ENCODE measurements at regions not wholly inside any gene's neighbourhood (a gene's known extent, or its start where the extent isn't known, plus 50 kb on each side); places are given as distances from the start of the nearest gene placed in this dataset.
A peak's percentile ranks its signal among the peaks of the same experiment; 100 is the strongest.

GRCh38 chr4:125111323-125111722 is 203.4 kb upstream of the FAT4 start:
- no peaks in the 10 kb centered on the region for H3K27me3 ChIP-seq (replicated peaks in 1 of 4; ENCODE audit: control insufficient read depth in 3 of 4, extremely low read depth in 1 of 4, insufficient read depth in 3 of 4, low read length in 3 of 4)
- H3K14ac ChIP-seq (ENCODE audit: insufficient read length), result no peak overlapping the region
- no peaks in the 10 kb centered on the region for H3K36me3 ChIP-seq (ENCODE audit: control insufficient read depth in 2 of 4, insufficient read depth in 4 of 4, low read length in 3 of 4)
- H3K79me2 ChIP-seq (ENCODE audit: control insufficient read depth in 1 of 2, insufficient read depth in 2 of 2, low read length in 2 of 2), result no peaks in the 10 kb centered on the region
- no peak overlapping the region for H4K8ac ChIP-seq (ENCODE audit: extremely low read depth, insufficient read depth, low read length)
- no peak overlapping the region for H2BK120ac ChIP-seq (replicated peaks; ENCODE audit: low read depth, low read length)
- peaks cover 0 to 5% (median 4%) of the 10 kb centered on the region in 4 experiments; a peak in 4 of 7 replicates for H3K4me1 ChIP-seq (replicated peaks in 1 of 4; ENCODE audit: control insufficient read depth in 3 of 4, insufficient read depth in 4 of 4, low read length in 3 of 4)
- DNase-seq (ENCODE audit: low read depth in 1 of 2, low spot score in 2 of 2) (no peak), FAIRE-seq (peak; percentile 81)
- no peaks in the 10 kb centered on the region for H3K23me2 ChIP-seq (ENCODE audit: low read depth, low read length)
- H3K79me1 ChIP-seq (ENCODE audit: low read depth, low read length), result no peaks in the 10 kb centered on the region
- no peak overlapping the region for H2BK12ac ChIP-seq (ENCODE audit: low read depth, low read length)
- H4K5ac ChIP-seq (ENCODE audit: insufficient read length, low read depth, low read length), result no peak overlapping the region
- H4K20me1 ChIP-seq (replicated peaks in 1 of 2; ENCODE audit: control insufficient read depth in 1 of 2, insufficient read depth in 2 of 2, low read length in 2 of 2), result no peaks in the 10 kb centered on the region
- no peaks in the 10 kb centered on the region for H3K9me3 ChIP-seq (ENCODE audit: insufficient read depth in 2 of 2, low read depth in 1 of 2, low read length in 1 of 2)
- H3K27ac ChIP-seq (ENCODE audit: low read depth, low read length), result no peak overlapping the region
- CTCF ChIA-PET (ENCODE audit: partially characterized antibody), result no interaction called here
- 25% methylated on average over 3 of the region's 3 CpGs; no CpG with 5 or more reads in 1 of the 2 experiments for WGBS, 2 experiments (ENCODE audit: extremely low coverage in 1 of 2, insufficient coverage in 1 of 2, insufficient read length in 1 of 2, insufficient replicate concordance in 2 of 2, low coverage in 1 of 2, low lambda C conversion rate in 2 of 2, missing lambda C conversion rate in 1 of 2)
- H3K4ac ChIP-seq (replicated peaks; ENCODE audit: insufficient read length, low read depth, low read length), result no peak overlapping the region
- no peak overlapping the region for H2AK5ac ChIP-seq (ENCODE audit: low read depth, low read length)
- 0 out of 4 replicates have a peak overlapping the region, but pooled peaks of 1 of the 2 experiments have one; percentile 12 for H3K4me2 ChIP-seq (ENCODE audit: insufficient read depth in 1 of 2, low read depth in 2 of 2, low read length in 2 of 2)
- POLR2A ChIA-PET (ENCODE audit: partially characterized antibody), result no interaction called here
- H3K4me3 ChIP-seq (ENCODE audit: extremely low read depth in 1 of 4, insufficient read depth in 2 of 4, low read depth in 3 of 4, low read length in 4 of 4), result no peak overlapping the region
- H3K56ac ChIP-seq (replicated peaks; ENCODE audit: insufficient read length, low read depth, low read length), result no peak overlapping the region
- H2BK15ac ChIP-seq (ENCODE audit: low read length), result no peak overlapping the region
- peak overlapping the region; percentile 91; the same call in 1 of the 2 replicates for H2AFZ ChIP-seq (ENCODE audit: low read length)
- no peak overlapping the region for H3K9ac ChIP-seq (replicated peaks in 1 of 4; ENCODE audit: extremely low read depth in 1 of 4, low read depth in 3 of 4, low read length in 3 of 4)
- H3K18ac ChIP-seq (ENCODE audit: extremely low read depth, low read length), result no peak overlapping the region
- no peak overlapping the region for H2BK20ac ChIP-seq (ENCODE audit: low read length)
- no peak overlapping the region for H4K91ac ChIP-seq (replicated peaks; ENCODE audit: insufficient read length, low read length)
- no peak overlapping the region for H3K23ac ChIP-seq (ENCODE audit: insufficient read length)
- no peak overlapping the region for H2BK5ac ChIP-seq (ENCODE audit: low read depth, low read length)
- TF ChIP-seq ASH2L (IDR thresholded peaks at IDR 0.05; ENCODE audit: low read length), result no peak
- no peak for TF ChIP-seq RAD21 (IDR thresholded peaks at IDR 0.05 in 1 of 2, conservative IDR thresholded peaks at IDR 0.05 in 1 of 2; ENCODE audit: low read depth in 2 of 2, low read length in 2 of 2)
- no peak for TF ChIP-seq CBX5 (IDR thresholded peaks at IDR 0.05; ENCODE audit: low read depth, low read length)
- no peak for TF ChIP-seq CHD1 (IDR thresholded peaks at IDR 0.05; ENCODE audit: low read depth, low read length)
- TF ChIP-seq SIN3A (conservative IDR thresholded peaks at IDR 0.05 in 1 of 2, IDR thresholded peaks at IDR 0.05 in 1 of 2; ENCODE audit: low read depth in 1 of 2, low read length in 2 of 2), result no peak
- TF ChIP-seq POU5F1 (IDR thresholded peaks at IDR 0.05; ENCODE audit: low read depth, low read length), result no peak
- no peak for TF ChIP-seq RXRA (IDR thresholded peaks at IDR 0.05; ENCODE audit: insufficient read depth, low read depth, low read length)
- no peak for TF ChIP-seq KDM4A (IDR thresholded peaks at IDR 0.05; ENCODE audit: low read depth, low read length, severe bottlenecking)
- no peak for TF ChIP-seq SP2 (IDR thresholded peaks at IDR 0.05; ENCODE audit: low read length)
- TF ChIP-seq JUND (IDR thresholded peaks at IDR 0.05; ENCODE audit: low read length), result no peak
- TF ChIP-seq PHF8 (conservative IDR thresholded peaks at IDR 0.05; ENCODE audit: low read depth, low read length), result no peak
- TF ChIP-seq EZH2 (IDR thresholded peaks at IDR 0.05; ENCODE audit: low read depth, low read length, severe bottlenecking), result no peak
- no peak for TF ChIP-seq ATF2 (IDR thresholded peaks at IDR 0.05; ENCODE audit: low read length)

Measured in H1 (cell line).